Tibial artery (tissue), 4 donors: ENCODE measurements at regions not wholly inside any gene's neighbourhood (a gene's known extent, or its start where the extent isn't known, plus 50 kb on each side); places are given as distances from the start of the nearest gene placed in this dataset.

Source experiments
- DNase-seq, 2 donors: peaks; one replicate each; pipeline ENCODE4 v3.0.0-alpha.2; 2019
- H3K27ac ChIP-seq, 2 donors: fragments of 200-600 bp; sonication (generic) in 1 of 2; 1 replicate in 1 of 2; 2 replicates in 1 of 2; pipeline ENCODE4 v1.5.1; 2018 to 2019; ENCODE audit warnings: mild to moderate bottlenecking in 1 of 2
- H3K27me3 ChIP-seq, 2 donors: fragments of 200-600 bp; sonication (generic) in 1 of 2; one replicate each; pipeline versions ENCODE4 v1.5.1 to v1.6.0; 2016 to 2019
- H3K36me3 ChIP-seq, 3 donors: fragments of 200-600 bp; sonication (generic) in 2 of 3; one replicate each; pipeline ENCODE4 v1.5.1; 2016 to 2019; ENCODE audit warnings: mild to moderate bottlenecking in 2 of 3
- H3K4me1 ChIP-seq, 4 donors: fragments of 200-600 bp; sonication (generic) in 2 of 4; 1 replicate in 3 of 4; 2 replicates in 1 of 4; pipeline ENCODE4 v1.5.1; 2016 to 2019
- H3K4me3 ChIP-seq, 2 donors: fragments of 200-600 bp; sonication (generic) in 1 of 2; 1 replicate in 1 of 2; 2 replicates in 1 of 2; pipeline ENCODE4 v1.5.1; 2018 to 2019; ENCODE audit warnings: mild to moderate bottlenecking in 2 of 2
- H3K9me3 ChIP-seq, 3 donors: fragments of 200-600 bp; sonication (generic) in 1 of 3; one replicate each; pipeline ENCODE4 v1.5.1; 2016 to 2019
- CTCF ChIP-seq, 2 experiments: fragments of 200-600 bp in 1 of 2; fragments of 450-650 bp in 1 of 2; IDR thresholded peaks; one replicate each; pipeline ENCODE4 v1.5.1; 2017 to 2019; ENCODE audit warnings: antibody characterized with exemption in 2 of 2, mild to moderate bottlenecking in 1 of 2, moderate library complexity in 1 of 2
- intact Hi-C: fragments of 100-400 bp; cut with DNase I; formaldehyde crosslinking; loops from one replicate; pipeline ENCODE4 v1.15.0; 2023; ENCODE audit warnings: low total_unique reads

GRCh38 chr12:127675936-127676335 lies 591.0 kb upstream of the TMEM132C start:
- Histone ChIP-seq H3K36me3 (no peaks in the 10 kb centered on the region), H3K4me1 (peaks cover 0 to 6% (median 4%) of the 10 kb centered on the region in 4 donors), H3K27me3 (no peaks in the 10 kb centered on the region), H3K9me3 (no peaks in the 10 kb centered on the region), H3K27ac (no peak overlapping the region), H3K4me3 (no peak overlapping the region)
- no peak for DNase-seq
- no peak for TF ChIP-seq CTCF (IDR thresholded peaks at IDR 0.05)
- intact Hi-C loops: no loop called here

GRCh38 chr12:127677537-127678131 lies 589.3 kb upstream of the TMEM132C start:
- intact Hi-C loops: no loop called here
- no peak overlapping the region for H3K4me3 ChIP-seq

GRCh38 chr12:127678945-127679344 lies 588.0 kb upstream of the TMEM132C start:
- no peak for TF ChIP-seq CTCF (IDR thresholded peaks at IDR 0.05)
- Histone ChIP-seq H3K9me3 (no peaks in the 10 kb centered on the region), H3K27me3 (no peaks in the 10 kb centered on the region), H3K4me1 (peaks cover 0 to 6% (median 4%) of the 10 kb centered on the region in 4 donors), H3K36me3 (no peaks in the 10 kb centered on the region), H3K27ac (no peak overlapping the region), H3K4me3 (no peak overlapping the region)
- no peak for DNase-seq
- intact Hi-C loops: no loop called here

More at GRCh38 chr12:127677537-127678131, 589.3 kb upstream of the TMEM132C start:
- Histone ChIP-seq H3K9me3 (no peaks in the 10 kb centered on the region), H3K36me3 (no peaks in the 10 kb centered on the region), H3K27ac (peak overlapping the region in 1 of 2 donors; percentile 8), H3K27me3 (no peaks in the 10 kb centered on the region), H3K4me1 (peaks cover 0 to 6% (median 4%) of the 10 kb centered on the region in 4 donors)
- peak; percentile 57 to 74 for DNase-seq
- peak; percentile 67 to 70 for TF ChIP-seq CTCF (IDR thresholded peaks at IDR 0.05)

- Histone ChIP-seq H3K4me3 (no peak overlapping the region), H3K27me3 (no peaks in the 10 kb centered on the region), H3K9me3 (no peaks in the 10 kb centered on the region), H3K27ac (no peak overlapping the region), H3K4me1 (peaks cover 0 to 6% (median 4%) of the 10 kb centered on the region in 4 donors), H3K36me3 (no peaks in the 10 kb centered on the region)
- no peak for TF ChIP-seq CTCF (IDR thresholded peaks at IDR 0.05)
- no peak for DNase-seq
- intact Hi-C loops: no loop called here
These were observed 586.5 kb upstream of the TMEM132C start for GRCh38 chr12:127680516-127680915.

GRCh38 chr12:127681151-127681754 lies 585.7 kb upstream of the TMEM132C start:
- Histone ChIP-seq H3K9me3 (no peaks in the 10 kb centered on the region), H3K27ac (no peak overlapping the region), H3K4me3 (no peak overlapping the region), H3K36me3 (no peaks in the 10 kb centered on the region), H3K4me1 (peaks cover 0 to 6% (median 4%) of the 10 kb centered on the region in 4 donors), H3K27me3 (no peaks in the 10 kb centered on the region)
- intact Hi-C loops: no loop called here
- DNase-seq: no peak
- TF ChIP-seq CTCF (IDR thresholded peaks at IDR 0.05): no peak
